H1 (cell line): ENCODE measurements at regions not wholly inside any gene's neighbourhood (a gene's known extent, or its start where the extent isn't known, plus 50 kb on each side); places are given as distances from the start of the nearest gene placed in this dataset.

Experiments
- CTCF ChIP-seq, 3 experiments: IDR thresholded peaks; 1 replicate in 2 of 3; 2 replicates in 1 of 3; pipeline versions ENCODE4 v1.5.1 to v1.6.1; 2011; ENCODE audit warnings: low read length in 3 of 3, mild to moderate bottlenecking in 3 of 3, inconsistent platforms in 2 of 3, low read depth in 1 of 3, moderate library complexity in 1 of 3; ENCODE audit not compliant: insufficient read depth in 1 of 3; ENCODE audit errors: control extremely low read depth in 1 of 3

- TF ChIP-seq CTCF (IDR thresholded peaks at IDR 0.05; ENCODE audit: control extremely low read depth in 1 of 3, insufficient read depth in 1 of 3, low read depth in 1 of 3, low read length in 3 of 3), result no peak
- TF ChIP-seq, all 59 proteins: peak for 0
Measured at GRCh38 chr4:66885501-66886165, 659.7 kb downstream of the CENPC start (continued).
